Aorta (tissue), 5 donors: ENCODE measurements at regions not wholly inside any gene's neighbourhood (a gene's known extent, or its start where the extent isn't known, plus 50 kb on each side); places are given as distances from the start of the nearest gene placed in this dataset.
"Not testable (repeated sequence)": the region's sequence is repeated elsewhere in the genome, so short reads cannot be mapped to it uniquely, and the experiment has no call there.

Experiments used
- ATAC-seq: fragments of 200-7000 bp; cut with Tn5 transposase; one replicate; pipeline ENCODE4 v1.9.1; 2022; ENCODE audit warnings: moderate library complexity; ENCODE audit not compliant: low FRiP score
- DNase-seq, 2 donors: peaks; one replicate each; pipeline ENCODE4 v3.0.0-alpha.2; 2020
- H3K27ac ChIP-seq, 2 donors: one replicate each; pipeline ENCODE4 v1.5.1; 2013; ENCODE audit warnings: low read length in 2 of 2, mild to moderate bottlenecking in 2 of 2, moderate library complexity in 2 of 2, control low read depth in 1 of 2, inconsistent platforms in 1 of 2, low read depth in 1 of 2
- H3K27me3 ChIP-seq, 2 donors: one replicate each; pipeline ENCODE4 v1.6.1; 2013; ENCODE audit warnings: control low read depth in 1 of 2, low read length in 1 of 2, mild to moderate bottlenecking in 1 of 2, moderate library complexity in 1 of 2; ENCODE audit not compliant: insufficient read depth in 2 of 2, control insufficient read depth in 1 of 2
- H3K36me3 ChIP-seq, 2 donors: one replicate each; pipeline ENCODE4 v1.6.1; 2013; ENCODE audit warnings: control low read depth in 1 of 2, low read length in 1 of 2, mild to moderate bottlenecking in 1 of 2; ENCODE audit not compliant: insufficient read depth in 2 of 2, control insufficient read depth in 1 of 2
- H3K4me1 ChIP-seq, 2 donors: one replicate each; pipeline ENCODE4 v1.6.1; 2013; ENCODE audit warnings: low read length in 2 of 2, control low read depth in 1 of 2, mild to moderate bottlenecking in 1 of 2, moderate library complexity in 1 of 2; ENCODE audit not compliant: insufficient read depth in 2 of 2, control insufficient read depth in 1 of 2
- H3K4me3 ChIP-seq, 2 donors: one replicate each; pipeline ENCODE4 v1.5.1; 2013; ENCODE audit warnings: low read length in 2 of 2, control low read depth in 1 of 2, mild to moderate bottlenecking in 1 of 2
- H3K9me3 ChIP-seq: one replicate; pipeline ENCODE4 v1.6.1; 2013; ENCODE audit warnings: mild to moderate bottlenecking, low read length; ENCODE audit not compliant: control insufficient read depth
- WGBS, 2 donors: extraction: QIAGEN DNeasy Blood & Tissue Kit; methylation state at CpG; one replicate each; pipeline ENCODE4 v1.1.7; 2013; 5-methylcytosine and 5-hydroxymethylcytosine counted together
- intact Hi-C, 2 donors: fragments of 100-400 bp; cut with DNase I; formaldehyde crosslinking; loops; one replicate each; pipeline versions ENCODE4 v1.14.2 to v1.15.0; 2022
- donor health status: healthy with polysubstance abuse.
- donor health status: Bipolar disorder and iron deficiency.
- donor health status: DM: no; HTN: no; CAD: no.
- donor health status: DM: no; HTN: no; CAD: no.
- donor health status: DM: yes; HTN: yes; CAD: no.

DNA sequence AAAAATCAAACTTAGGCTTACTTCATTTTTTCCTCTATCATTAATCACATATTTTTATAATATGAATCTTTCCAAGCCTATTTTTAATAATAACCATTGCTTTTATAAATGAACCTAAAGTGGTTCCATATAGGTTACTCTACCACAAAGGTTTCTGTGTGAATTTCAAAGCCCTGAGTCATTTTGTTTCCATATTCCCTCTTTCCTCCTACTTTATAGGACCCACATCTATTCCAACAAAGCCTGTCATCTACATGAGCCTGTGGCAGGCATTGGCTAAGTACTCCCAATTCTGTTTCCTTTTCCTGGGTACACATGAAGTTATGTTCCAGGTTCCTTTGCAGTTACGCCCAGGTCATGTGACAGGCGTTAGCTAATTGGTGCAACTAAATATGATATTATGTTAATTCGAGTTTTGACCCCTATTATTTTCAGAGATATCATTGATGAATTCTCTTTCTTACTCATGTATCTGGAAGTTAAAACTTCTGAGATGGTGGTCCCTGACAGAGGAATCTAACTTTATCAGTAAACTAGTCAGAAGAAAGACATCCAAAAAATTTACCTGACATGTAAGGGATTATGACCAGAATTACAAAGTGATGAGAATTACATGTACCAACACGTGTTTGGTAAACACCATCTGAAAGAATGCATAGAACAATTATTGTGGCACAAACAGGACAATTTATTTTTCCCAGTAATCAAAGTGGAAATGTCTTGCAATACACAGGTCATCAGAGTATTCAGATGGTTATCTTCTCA, 1264.0 kb upstream of the CNTN5 start:
- ATAC-seq (no peak), DNase-seq (no peak)
- Histone ChIP-seq H3K9me3 (peaks cover 1% of the 10 kb centered on the region), H3K27me3 (no peaks in the 10 kb centered on the region), H3K4me1 (no peaks in the 10 kb centered on the region), H3K4me3 (no peak overlapping the region), H3K36me3 (no peaks in the 10 kb centered on the region), H3K27ac (no peak overlapping the region)
- intact Hi-C loops = no loop called here
- WGBS, 2 donors = 87 to 88% methylated on average over 4 of the region's 4 CpGs

DNA sequence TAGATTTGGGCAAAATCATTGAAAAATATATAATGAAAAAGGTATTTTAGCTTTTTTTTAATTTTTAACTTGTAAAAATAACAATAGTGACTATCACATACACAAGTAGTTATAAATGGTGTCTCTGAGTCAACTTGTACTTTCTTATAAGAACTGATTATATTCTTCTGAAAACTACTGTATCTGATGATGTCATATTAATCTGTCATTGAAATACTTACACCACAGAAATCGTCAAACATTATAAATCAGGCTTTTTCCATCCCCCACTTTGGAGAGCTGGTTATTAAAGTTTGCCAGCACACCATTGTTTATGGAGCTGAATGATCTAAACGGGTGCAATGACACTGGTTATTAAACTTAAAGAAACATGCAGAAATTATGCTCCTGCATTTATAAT, 1259.6 kb upstream of the CNTN5 start:
- no peaks in the 10 kb centered on the region for H3K36me3 ChIP-seq
- H3K4me1 ChIP-seq = no peaks in the 10 kb centered on the region
- intact Hi-C loops = no loop called here
- no peak overlapping the region for H3K4me3 ChIP-seq
- ATAC-seq = no peak
- H3K27ac ChIP-seq = no peak overlapping the region
- no peaks in the 10 kb centered on the region for H3K27me3 ChIP-seq
- no peak for DNase-seq
- 15 to 21% methylated on average over 2 of the region's 2 CpGs for WGBS, 2 donors
- peaks cover under 1% of the 10 kb centered on the region for H3K9me3 ChIP-seq

DNA sequence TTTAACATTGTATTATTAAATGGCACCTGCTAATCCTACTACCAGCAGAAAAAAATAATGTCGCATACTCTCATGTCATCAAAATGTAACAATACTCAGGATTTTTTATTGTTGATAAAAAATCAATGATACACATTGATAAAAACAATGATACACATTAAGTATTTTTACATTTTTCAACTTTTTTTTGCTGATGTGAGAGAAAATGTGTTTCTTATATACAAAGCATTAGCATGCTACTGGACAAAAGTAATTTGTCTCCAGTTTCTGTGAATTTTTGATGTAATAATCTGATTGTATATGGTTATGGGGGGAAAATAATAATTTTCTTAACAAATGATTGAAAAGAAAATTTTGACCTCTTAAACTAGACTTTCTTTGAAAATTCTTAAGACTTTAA, 1256.6 kb upstream of the CNTN5 start:
- H3K27ac ChIP-seq = no peak overlapping the region
- ATAC-seq = no peak
- no peaks in the 10 kb centered on the region for H3K27me3 ChIP-seq
- WGBS, 2 donors = 99 to 100% methylated on average over 1 of the region's 1 CpG
- H3K36me3 ChIP-seq = no peaks in the 10 kb centered on the region
- H3K4me1 ChIP-seq = no peaks in the 10 kb centered on the region
- H3K9me3 ChIP-seq = peaks cover 2% of the 10 kb centered on the region
- no peak for DNase-seq
- H3K4me3 ChIP-seq = no peak overlapping the region
- intact Hi-C loops = no loop called here

DNA sequence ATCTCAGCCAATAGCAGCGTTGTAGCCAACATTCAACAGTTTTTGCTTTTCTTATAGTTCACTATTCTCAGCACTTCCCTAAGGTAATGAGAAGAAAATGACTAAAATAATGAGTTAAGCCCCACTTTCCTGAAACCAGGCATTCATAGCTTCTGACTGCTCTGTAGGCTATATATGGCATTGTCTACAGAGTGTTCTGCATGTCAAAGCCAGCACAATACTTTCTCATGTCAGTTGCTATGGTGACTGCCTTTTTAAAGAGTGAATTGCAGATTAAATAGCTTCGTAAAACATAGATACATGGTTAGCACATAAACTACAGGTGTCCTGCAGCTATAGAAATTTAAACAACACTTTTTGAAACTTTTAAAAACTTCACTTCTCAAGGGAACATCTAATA, 1256.1 kb upstream of the CNTN5 start:
- peaks cover 2% of the 10 kb centered on the region for H3K9me3 ChIP-seq
- H3K36me3 ChIP-seq = no peaks in the 10 kb centered on the region
- no peak overlapping the region for H3K4me3 ChIP-seq
- H3K27ac ChIP-seq = no peak overlapping the region
- no peaks in the 10 kb centered on the region for H3K4me1 ChIP-seq
- WGBS, 2 donors = 48 to 50% methylated on average over 2 of the region's 2 CpGs
- ATAC-seq = no peak
- no peak for DNase-seq
- intact Hi-C loops = no loop called here
- H3K27me3 ChIP-seq = no peaks in the 10 kb centered on the region

DNA sequence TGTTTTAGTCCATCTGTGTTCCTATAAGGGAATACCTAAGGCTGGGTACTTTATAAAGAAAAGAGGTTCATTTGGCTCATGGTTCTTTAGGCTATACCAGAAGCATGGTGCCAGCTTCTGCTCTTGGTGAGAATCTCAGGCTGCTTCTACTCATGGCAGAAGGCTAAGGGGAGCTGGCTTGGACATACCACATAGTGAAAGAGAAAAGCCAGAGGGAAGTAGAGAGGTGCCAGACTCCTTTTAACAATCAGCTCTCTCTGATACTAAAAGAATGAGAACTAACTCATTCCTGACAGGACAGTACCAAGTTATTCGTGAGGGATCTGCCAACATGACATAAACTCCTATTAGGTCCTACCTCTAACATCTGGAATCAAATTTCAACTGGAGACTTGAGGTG, 1250.2 kb upstream of the CNTN5 start:
- intact Hi-C loops = no loop called here
- H3K9me3 ChIP-seq = peaks cover 2% of the 10 kb centered on the region
- no peak overlapping the region for H3K4me3 ChIP-seq
- no peaks in the 10 kb centered on the region for H3K4me1 ChIP-seq
- no peaks in the 10 kb centered on the region for H3K27me3 ChIP-seq
- no peaks in the 10 kb centered on the region for H3K36me3 ChIP-seq
- ATAC-seq (no peak), DNase-seq (no peak)
- no peak overlapping the region for H3K27ac ChIP-seq
- WGBS, 2 donors = 69 to 73% methylated on average over 1 of the region's 1 CpG

DNA sequence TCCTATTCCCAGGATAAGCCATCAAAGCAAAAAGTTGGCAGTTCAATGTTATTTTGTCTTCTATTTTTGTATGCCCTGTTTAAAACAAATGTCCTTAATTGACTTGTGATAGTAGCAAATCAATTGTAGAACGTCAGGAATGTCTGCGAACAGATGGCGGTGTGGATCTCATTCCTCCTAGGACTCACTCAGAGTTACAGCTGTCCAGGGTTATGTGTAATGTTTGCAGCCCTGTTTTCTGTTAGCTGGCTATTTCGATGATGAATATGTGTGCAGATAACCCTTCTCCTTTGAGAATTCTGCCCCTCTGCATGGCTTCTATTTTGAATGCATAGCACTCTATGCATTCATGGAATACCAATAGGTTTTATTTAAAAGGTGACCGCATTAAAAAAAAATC, 1248.0 kb upstream of the CNTN5 start:
- Histone ChIP-seq H3K4me1 (no peaks in the 10 kb centered on the region), H3K27ac (no peak overlapping the region), H3K27me3 (no peaks in the 10 kb centered on the region), H3K36me3 (no peaks in the 10 kb centered on the region), H3K4me3 (no peak overlapping the region), H3K9me3 (no peaks in the 10 kb centered on the region)
- DNase-seq (no peak), ATAC-seq (no peak)
- WGBS, 2 donors = 7 to 11% methylated on average over 5 of the region's 5 CpGs
- intact Hi-C loops = no loop called here

DNA sequence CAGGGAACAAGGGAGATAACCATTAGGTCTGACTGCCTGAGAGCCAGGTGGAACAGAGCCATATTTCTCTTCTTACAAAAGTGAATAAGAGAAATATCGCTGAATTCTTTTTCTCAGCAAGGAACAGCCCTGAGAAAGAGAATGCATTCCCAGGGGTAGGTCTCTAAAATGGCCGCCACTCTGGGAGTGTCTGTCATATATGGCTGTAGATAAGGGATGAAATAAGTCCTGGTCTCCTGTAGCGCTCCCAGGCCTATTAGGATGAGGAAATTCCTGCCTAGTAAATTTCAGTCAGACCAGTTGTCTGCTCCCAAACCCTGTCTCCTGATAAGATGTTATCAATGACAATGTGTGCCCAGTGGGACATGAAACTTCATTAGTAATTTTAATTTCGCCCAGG, 1236.4 kb upstream of the CNTN5 start:
- H3K9me3 ChIP-seq, H3K4me3 ChIP-seq, H3K4me1 ChIP-seq, DNase-seq, H3K27ac ChIP-seq, ATAC-seq, intact Hi-C loops, H3K36me3 ChIP-seq, H3K27me3 ChIP-seq: not testable (repeated sequence)
- 86 to 94% methylated on average over 4 of the region's 4 CpGs for WGBS, 2 donors

DNA sequence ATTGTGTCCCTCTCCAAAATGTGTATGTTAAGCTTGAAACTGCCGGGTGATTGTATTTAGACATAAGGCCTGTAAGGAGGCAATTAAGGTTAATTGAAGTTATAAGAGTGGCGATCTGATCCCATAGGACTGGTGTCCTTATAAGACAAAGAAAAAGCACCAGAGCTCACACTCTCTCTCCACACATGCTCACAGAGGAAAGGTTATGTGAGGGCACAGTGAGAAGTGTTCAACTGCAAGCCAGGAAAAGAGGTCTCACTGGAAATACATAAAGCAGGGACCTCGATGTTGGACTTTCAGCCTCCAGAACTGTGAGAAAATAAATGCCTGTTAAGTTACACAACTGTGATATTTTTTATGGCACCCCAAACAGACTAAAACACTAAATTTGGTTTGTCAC, 1233.8 kb upstream of the CNTN5 start:
- H3K4me3 ChIP-seq = no peak overlapping the region
- WGBS, 2 donors = 61 to 66% methylated on average over 3 of the region's 3 CpGs
- DNase-seq (no peak), ATAC-seq (no peak)
- no peaks in the 10 kb centered on the region for H3K4me1 ChIP-seq
- H3K36me3 ChIP-seq = no peaks in the 10 kb centered on the region
- no peaks in the 10 kb centered on the region for H3K27me3 ChIP-seq
- intact Hi-C loops = no loop called here
- peaks cover 1% of the 10 kb centered on the region for H3K9me3 ChIP-seq
- H3K27ac ChIP-seq = no peak overlapping the region

DNA sequence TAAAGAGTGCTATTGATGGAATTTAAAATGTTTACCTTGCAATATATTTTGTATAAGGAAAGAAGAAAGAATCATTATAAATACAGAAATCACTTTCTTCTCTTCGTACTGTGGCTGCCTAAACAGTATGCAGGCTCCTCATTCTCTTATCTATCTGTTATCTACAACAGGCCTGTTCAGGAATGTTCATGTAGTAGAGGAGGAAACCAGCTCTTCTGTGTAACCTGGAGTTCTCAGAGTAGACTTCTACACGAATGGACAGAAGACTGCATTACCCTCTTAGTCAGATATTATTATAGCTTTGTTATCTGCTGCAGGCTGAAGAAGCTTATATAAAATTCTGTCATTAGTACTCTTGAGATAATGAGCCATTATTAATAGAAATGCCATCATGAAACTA, 1225.9 kb upstream of the CNTN5 start:
- WGBS, 2 donors = 32 to 41% methylated on average over 2 of the region's 2 CpGs
- intact Hi-C loops = no loop called here
- DNase-seq = no peak
- Histone ChIP-seq H3K27me3 (no peaks in the 10 kb centered on the region), H3K36me3 (no peaks in the 10 kb centered on the region), H3K27ac (no peak overlapping the region), H3K9me3 (no peaks in the 10 kb centered on the region), H3K4me3 (no peak overlapping the region), H3K4me1 (no peaks in the 10 kb centered on the region)
- ATAC-seq = no peak
